ENCODE measurements at regions not wholly inside any gene's neighbourhood (a gene's known extent, or its start where the extent isn't known, plus 50 kb on each side); places are given as distances from the start of the nearest gene placed in this dataset.

DNA sequence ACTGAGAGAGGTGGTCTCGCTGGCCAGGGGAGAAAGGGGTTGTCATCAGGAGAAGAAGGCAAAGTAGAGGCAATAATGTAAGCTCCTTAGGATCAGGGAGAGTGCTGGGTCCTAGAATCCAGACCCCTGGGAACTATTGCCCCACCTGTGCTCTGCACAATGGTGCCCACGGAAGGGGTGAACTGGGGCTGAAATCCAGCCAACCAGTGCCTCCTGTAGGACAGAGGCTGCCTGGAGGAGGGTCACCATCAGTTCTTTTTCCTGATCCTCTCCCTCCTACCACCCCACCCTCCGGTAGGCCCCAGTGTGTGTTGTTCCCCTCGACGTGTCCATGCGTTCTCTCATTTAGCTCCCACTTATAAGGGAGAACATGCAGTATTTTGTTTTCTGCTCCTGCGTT is 52.9 kb upstream of the ATP2B4 start:
- Histone ChIP-seq H2BK120ac (ENCODE audit: low read depth, low read length) (no peak overlapping the region), H3K23ac (ENCODE audit: low read depth, low read length) (no peak overlapping the region), H4K8ac (ENCODE audit: low read depth in 2 of 2, low read length in 2 of 2) (no peak overlapping the region), H3K14ac (replicated peaks; ENCODE audit: low read depth, low read length) (no peak overlapping the region), H2AFZ (replicated peaks; ENCODE audit: low read length, poor library complexity) (no peak overlapping the region), H3K27ac (ENCODE audit: insufficient read depth, low read length) (no peak overlapping the region), H4K91ac (ENCODE audit: insufficient read depth, low read depth, low read length) (no peak overlapping the region), H3K4me2 (ENCODE audit: low read depth, low read length) (no peak overlapping the region), H3K79me1 (ENCODE audit: low read depth in 1 of 2, low read length in 2 of 2) (no peaks in the 10 kb centered on the region; a peak in 1 of 4 replicates), H4K20me1 (ENCODE audit: insufficient read depth, low read length) (no peaks in the 10 kb centered on the region), H3K4ac (ENCODE audit: low read depth, low read length) (no peak overlapping the region), H3K18ac (ENCODE audit: low read depth, low read length) (no peak overlapping the region), H2BK5ac (ENCODE audit: low read depth, low read length, poor library complexity, severe bottlenecking) (no peak overlapping the region), H2BK15ac (ENCODE audit: low read depth, low read length) (no peak overlapping the region), H3K9me3 (ENCODE audit: control insufficient read depth, insufficient read depth, low read length) (no peaks in the 10 kb centered on the region), H3K56ac (ENCODE audit: extremely low read depth, insufficient read depth, low read length) (no peak overlapping the region), H3K27me3 (ENCODE audit: control insufficient read depth, insufficient read depth, low read length) (no peaks in the 10 kb centered on the region), H2BK20ac (ENCODE audit: low read depth, low read length) (no peak overlapping the region), H3K36me3 (ENCODE audit: control insufficient read depth, insufficient read depth, low read length) (no peaks in the 10 kb centered on the region), H2AK9ac (replicated peaks; ENCODE audit: low read depth, low read length, poor library complexity) (no peak overlapping the region), H3K9ac (ENCODE audit: low read depth, low read length) (no peak overlapping the region), H3K9me1 (ENCODE audit: insufficient read depth, low read length) (peaks cover 23% of the 10 kb centered on the region), H4K5ac (ENCODE audit: low read depth, low read length) (no peak overlapping the region), H3K4me3 (ENCODE audit: insufficient read depth, low read depth, low read length) (no peak overlapping the region), H3K4me1 (ENCODE audit: control insufficient read depth, insufficient read depth, low read length) (peaks cover 20% of the 10 kb centered on the region), H2AK5ac (ENCODE audit: low read depth, low read length) (no peak overlapping the region)
- no CpG with 5 or more reads among the region's 7 CpGs for WGBS, 2 experiments (ENCODE audit: extremely low coverage in 2 of 2, insufficient read length in 1 of 2)
- no peak for TF ChIP-seq CHD1 (IDR thresholded peaks at IDR 0.05; ENCODE audit: low read depth, low read length)
- no peak for TF ChIP-seq RCOR1 (IDR thresholded peaks at IDR 0.05; ENCODE audit: insufficient replicate concordance, low read length)
- TF ChIP-seq FOS (IDR thresholded peaks at IDR 0.05; ENCODE audit: low read depth, low read length) = no peak
- no peak for TF ChIP-seq RAD21 (IDR thresholded peaks at IDR 0.05; ENCODE audit: low read length)
- TF ChIP-seq, protein P1, sequence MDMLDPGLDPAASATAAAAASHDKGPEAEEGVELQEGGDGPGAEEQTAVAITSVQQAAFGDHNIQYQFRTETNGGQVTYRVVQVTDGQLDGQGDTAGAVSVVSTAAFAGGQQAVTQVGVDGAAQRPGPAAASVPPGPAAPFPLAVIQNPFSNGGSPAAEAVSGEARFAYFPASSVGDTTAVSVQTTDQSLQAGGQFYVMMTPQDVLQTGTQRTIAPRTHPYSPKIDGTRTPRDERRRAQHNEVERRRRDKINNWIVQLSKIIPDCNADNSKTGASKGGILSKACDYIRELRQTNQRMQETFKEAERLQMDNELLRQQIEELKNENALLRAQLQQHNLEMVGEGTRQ (IDR thresholded peaks at IDR 0.05; ENCODE audit: low read depth, low read length) = no peak
- TF ChIP-seq SMC3 (IDR thresholded peaks at IDR 0.05; ENCODE audit: low read depth, low read length) = no peak
- no peak for TF ChIP-seq MAZ (IDR thresholded peaks at IDR 0.05; ENCODE audit: borderline replicate concordance, low read depth, low read length)
- TF ChIP-seq NFE2L2 (IDR thresholded peaks at IDR 0.05; ENCODE audit: low read depth, low read length) = no peak
- TF ChIP-seq, protein P2, sequence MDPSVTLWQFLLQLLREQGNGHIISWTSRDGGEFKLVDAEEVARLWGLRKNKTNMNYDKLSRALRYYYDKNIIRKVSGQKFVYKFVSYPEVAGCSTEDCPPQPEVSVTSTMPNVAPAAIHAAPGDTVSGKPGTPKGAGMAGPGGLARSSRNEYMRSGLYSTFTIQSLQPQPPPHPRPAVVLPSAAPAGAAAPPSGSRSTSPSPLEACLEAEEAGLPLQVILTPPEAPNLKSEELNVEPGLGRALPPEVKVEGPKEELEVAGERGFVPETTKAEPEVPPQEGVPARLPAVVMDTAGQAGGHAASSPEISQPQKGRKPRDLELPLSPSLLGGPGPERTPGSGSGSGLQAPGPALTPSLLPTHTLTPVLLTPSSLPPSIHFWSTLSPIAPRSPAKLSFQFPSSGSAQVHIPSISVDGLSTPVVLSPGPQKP (IDR thresholded peaks at IDR 0.05; ENCODE audit: borderline replicate concordance, low read depth, low read length) = no peak
- TF ChIP-seq CEBPB (IDR thresholded peaks at IDR 0.05; ENCODE audit: low read depth, low read length) = no peak
- POLR2A ChIA-PET (ENCODE audit: unreplicated experiment) = no interaction called here
- in situ Hi-C loops (cut with MboI; ENCODE audit: low sequenced_read_pairs) = no loop called here
- DNase-seq (no peak), ATAC-seq (ENCODE audit: low read depth) (no peak)
- intact Hi-C loops (cut with micrococcal nuclease) = loop anchor here (5.0 kb wide), 1 partner anchor 34 kb away; no protein-coding TSS in a partner anchor
- CTCF ChIA-PET = no interaction called here
- BruUV-seq (replicated peaks) = no TSS peak
- dilution Hi-C loops (cut with HindIII; ENCODE audit: low sequenced_read_pairs, unreplicated experiment) = no loop called here
